GM13976 (cell line): ENCODE measurements at regions not wholly inside any gene's neighbourhood (a gene's known extent, or its start where the extent isn't known, plus 50 kb on each side); places are given as distances from the start of the nearest gene placed in this dataset.
"Not testable (repeated sequence)": the region's sequence is repeated elsewhere in the genome, so short reads cannot be mapped to it uniquely, and the experiment has no call there.

Source experiments
- DNase-seq: peaks from one replicate; pipeline ENCODE4 v3.0.0; 2012; ENCODE audit warnings: low spot score
- in situ Hi-C: fragments of 300-500 bp; cut with MboI; formaldehyde crosslinking; loops from one replicate; pipeline ENCODE4 v1.12.0; 2022; ENCODE audit warnings: low sequenced_read_pairs, mixed read lengths, inconsistent platforms; ENCODE audit not compliant: unreplicated experiment
- TF ChIP-seq, protein P1 (sequence below): IDR thresholded peaks from 2 replicates; pipeline ENCODE4 v1.5.1; 2012; ENCODE audit warnings: borderline replicate concordance, mild to moderate bottlenecking; ENCODE audit not compliant: insufficient read depth; ENCODE audit errors: extremely low read depth, missing control alignments, control extremely low read depth

DNA sequence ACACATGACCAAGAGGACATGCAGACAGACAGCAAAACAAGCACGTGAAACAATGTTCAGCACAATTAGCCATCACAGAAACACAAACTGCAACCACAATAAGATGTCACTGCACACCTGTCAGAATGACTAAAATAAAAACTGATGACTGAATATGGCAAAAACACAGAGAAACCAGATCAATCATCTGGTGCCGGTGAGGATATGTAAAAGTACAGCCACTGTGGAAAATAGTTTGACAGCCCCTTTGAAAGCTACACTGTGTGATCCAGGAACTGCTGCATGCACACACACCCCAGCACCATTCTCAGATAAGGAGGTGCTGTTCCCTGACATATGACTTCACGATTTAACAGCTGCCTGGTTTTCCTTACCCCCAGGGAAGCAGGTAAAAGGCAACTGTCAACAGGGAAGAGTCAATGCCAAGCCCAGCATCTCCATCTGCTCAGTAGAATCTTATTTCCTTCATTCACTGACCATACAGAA is 238.1 kb upstream of the HSFY2 start:
- in situ Hi-C loops, result no loop called here
- TF ChIP-seq, protein P1, sequence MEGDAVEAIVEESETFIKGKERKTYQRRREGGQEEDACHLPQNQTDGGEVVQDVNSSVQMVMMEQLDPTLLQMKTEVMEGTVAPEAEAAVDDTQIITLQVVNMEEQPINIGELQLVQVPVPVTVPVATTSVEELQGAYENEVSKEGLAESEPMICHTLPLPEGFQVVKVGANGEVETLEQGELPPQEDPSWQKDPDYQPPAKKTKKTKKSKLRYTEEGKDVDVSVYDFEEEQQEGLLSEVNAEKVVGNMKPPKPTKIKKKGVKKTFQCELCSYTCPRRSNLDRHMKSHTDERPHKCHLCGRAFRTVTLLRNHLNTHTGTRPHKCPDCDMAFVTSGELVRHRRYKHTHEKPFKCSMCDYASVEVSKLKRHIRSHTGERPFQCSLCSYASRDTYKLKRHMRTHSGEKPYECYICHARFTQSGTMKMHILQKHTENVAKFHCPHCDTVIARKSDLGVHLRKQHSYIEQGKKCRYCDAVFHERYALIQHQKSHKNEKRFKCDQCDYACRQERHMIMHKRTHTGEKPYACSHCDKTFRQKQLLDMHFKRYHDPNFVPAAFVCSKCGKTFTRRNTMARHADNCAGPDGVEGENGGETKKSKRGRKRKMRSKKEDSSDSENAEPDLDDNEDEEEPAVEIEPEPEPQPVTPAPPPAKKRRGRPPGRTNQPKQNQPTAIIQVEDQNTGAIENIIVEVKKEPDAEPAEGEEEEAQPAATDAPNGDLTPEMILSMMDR, result no peak
- no peak for DNase-seq

DNA sequence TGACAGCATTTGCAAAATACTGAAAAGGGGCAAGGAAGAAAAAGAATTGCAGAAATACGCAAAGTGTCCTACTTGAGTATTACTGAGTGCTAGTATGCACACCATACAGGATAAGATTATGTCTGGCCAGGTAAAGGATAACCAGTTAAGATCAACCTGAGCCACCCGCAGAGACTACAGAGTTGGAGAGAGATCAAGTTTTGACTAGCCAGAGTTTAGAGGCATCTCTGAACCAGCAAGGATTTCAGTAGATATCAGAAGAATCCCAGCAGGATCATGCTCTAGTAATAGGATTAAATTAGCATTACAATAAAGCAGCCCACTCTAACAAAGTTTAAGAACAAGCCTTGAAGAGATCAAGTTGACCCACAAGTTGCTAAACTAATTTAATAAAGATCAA is 232.7 kb upstream of the HSFY2 start:
- in situ Hi-C loops, result no loop called here
- TF ChIP-seq, protein P1, result no peak
- no peak for DNase-seq

DNA sequence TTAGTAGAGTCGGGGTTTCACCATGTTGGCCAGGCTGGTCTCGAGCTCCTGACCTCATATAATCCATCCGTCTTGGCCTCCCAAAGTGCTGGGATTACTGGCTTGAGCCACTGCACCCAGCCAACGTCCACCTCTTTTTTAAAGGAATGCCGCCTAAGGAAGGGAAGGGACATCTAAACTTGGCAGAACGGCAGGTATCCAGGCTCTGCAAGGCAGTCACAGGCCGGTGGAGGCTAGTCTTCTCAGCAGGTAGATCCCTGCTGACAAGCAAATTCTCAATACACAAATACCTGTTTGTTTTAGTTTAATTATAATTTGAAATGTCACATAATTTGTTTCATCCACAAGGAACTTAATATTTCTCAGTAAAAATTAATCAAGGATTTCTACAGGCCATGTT is 232.0 kb upstream of the HSFY2 start:
- DNase-seq, result no peak
- in situ Hi-C loops, result no loop called here
- TF ChIP-seq, protein P1, result no peak

DNA sequence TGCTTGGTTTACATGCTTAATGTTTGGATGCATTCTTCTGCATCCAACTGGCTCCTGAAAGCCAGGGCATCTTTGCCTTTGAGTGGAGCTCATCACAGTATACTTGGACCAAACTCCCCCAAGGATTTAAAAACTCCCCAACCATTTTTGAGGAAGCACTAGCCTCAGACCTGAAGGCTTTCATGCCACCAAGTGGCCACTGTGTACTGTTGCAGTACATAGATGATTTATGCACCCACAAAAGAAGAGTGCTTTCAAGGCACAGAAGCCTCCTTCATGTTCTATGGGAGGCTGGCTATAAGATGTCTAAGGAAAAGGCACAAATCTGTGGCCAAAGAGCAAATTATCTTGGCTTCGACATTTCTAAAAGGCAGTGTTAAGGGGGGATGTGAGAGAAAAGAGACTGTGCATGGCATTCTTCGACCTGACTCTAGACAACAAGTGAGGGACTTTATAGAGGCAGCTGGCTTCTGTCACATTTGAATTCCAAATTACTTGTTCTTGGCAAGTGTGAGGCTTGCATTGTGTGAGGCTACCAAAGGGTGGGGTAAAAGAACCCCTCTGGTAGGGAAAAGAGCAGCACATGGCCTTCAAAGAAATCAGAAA is 224.2 kb upstream of the HSFY2 start:
- in situ Hi-C loops, result no loop called here
- no peak for DNase-seq
- TF ChIP-seq, protein P1, result no peak

DNA sequence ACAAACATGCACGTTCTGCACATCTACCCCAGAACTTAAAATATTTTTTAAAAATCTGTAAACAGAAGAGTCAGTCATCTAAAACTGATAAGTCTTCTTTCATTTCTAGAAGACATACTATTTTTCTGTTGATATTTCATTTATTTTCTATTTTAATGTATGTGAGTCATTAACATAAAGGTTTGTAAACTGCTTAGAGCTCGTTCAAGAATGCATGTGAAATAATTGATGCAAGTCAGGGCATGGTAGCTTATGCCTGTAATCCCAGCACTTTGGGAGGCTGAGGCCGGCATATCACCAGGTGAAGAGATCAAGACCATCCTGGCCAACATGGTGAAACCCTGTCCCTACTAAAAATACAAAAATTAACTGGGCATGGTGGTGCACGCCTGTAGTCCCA is 219.9 kb upstream of the HSFY2 start:
- in situ Hi-C loops, result no loop called here
- no peak for DNase-seq

DNA sequence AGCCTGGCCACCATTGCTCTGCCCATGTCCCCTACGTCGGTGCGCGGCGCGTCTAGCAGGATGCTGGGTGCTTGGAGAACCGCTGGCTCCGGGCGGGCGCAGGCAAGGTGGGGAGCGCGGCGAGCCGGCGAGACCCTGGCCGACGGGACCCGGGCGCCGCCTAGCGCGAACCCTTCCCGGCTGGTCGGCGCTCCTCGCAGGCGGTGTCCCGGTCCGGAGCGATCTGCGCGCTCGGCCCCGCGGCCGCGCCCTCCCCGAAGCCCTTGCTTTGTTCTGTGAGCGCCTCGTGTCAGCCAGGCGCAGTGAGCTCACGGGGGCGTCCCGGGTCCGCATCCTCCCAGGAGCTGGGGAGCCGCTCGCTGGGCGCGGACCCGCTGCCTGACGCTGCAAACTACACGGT is 219.1 kb upstream of the HSFY2 start:
- in situ Hi-C loops, DNase-seq: not testable (repeated sequence)

More for the DNA sequence above, 219.9 kb upstream of the HSFY2 start:
- TF ChIP-seq, protein P1, result no peak

DNA sequence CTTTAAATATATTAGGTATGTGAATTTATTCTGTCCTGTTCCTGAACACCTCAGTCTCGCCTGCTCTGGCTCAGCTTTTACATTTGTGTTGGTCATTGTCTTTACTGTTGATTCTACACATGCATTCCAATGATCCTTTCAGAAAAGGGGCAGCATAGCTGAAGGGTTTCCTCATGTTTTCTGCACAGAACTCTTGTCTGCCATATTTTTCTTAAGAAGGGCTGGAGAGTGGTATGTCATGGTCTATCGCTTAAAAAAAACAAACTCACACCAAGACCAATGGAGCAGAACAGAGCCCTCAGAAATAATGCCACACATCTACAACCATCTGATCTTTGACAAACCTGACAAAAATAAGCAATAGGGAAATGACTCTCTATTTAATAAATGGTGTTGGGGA is 215.8 kb upstream of the HSFY2 start:
- no peak for DNase-seq
- in situ Hi-C loops, result no loop called here
- TF ChIP-seq, protein P1, result no peak
